ENCODE measurements at regions not wholly inside any gene's neighbourhood (a gene's known extent, or its start where the extent isn't known, plus 50 kb on each side); places are given as distances from the start of the nearest gene placed in this dataset.

- no peaks in the 10 kb centered on the region for H3K27me3 Mint-ChIP-seq (ENCODE audit: unreplicated experiment)
- H3K27ac Mint-ChIP-seq (ENCODE audit: unreplicated experiment), result no peak overlapping the region
Measured at GRCh38 chr12:20174528-20175175, 193.7 kb upstream of the PDE3A start.

GRCh38 chr12:20175704-20176388 is 192.5 kb upstream of the PDE3A start:
- no peak overlapping the region for H3K27ac Mint-ChIP-seq (ENCODE audit: unreplicated experiment)
- TF ChIP-seq CTCF (IDR thresholded peaks at IDR 0.05; ENCODE audit: unreplicated experiment), result no peak
- no peaks in the 10 kb centered on the region for H3K4me1 Mint-ChIP-seq (ENCODE audit: unreplicated experiment)
- no peaks in the 10 kb centered on the region for H3K36me3 Mint-ChIP-seq (ENCODE audit: low read depth, unreplicated experiment)
- DNase-seq (ENCODE audit: low spot score), result no peak
- H3K9me3 Mint-ChIP-seq (ENCODE audit: unreplicated experiment), result no peaks in the 10 kb centered on the region
- H3K27me3 Mint-ChIP-seq (ENCODE audit: unreplicated experiment), result no peaks in the 10 kb centered on the region
- no peak overlapping the region for H3K4me3 Mint-ChIP-seq (ENCODE audit: unreplicated experiment)

More at GRCh38 chr12:20174528-20175175, 193.7 kb upstream of the PDE3A start:
- Mint-ChIP-seq H3K9me3 (ENCODE audit: unreplicated experiment) (no peaks in the 10 kb centered on the region), H3K4me3 (ENCODE audit: unreplicated experiment) (no peak overlapping the region), H3K4me1 (ENCODE audit: unreplicated experiment) (no peaks in the 10 kb centered on the region), H3K36me3 (ENCODE audit: low read depth, unreplicated experiment) (no peaks in the 10 kb centered on the region)
- no peak for TF ChIP-seq CTCF (IDR thresholded peaks at IDR 0.05; ENCODE audit: unreplicated experiment)
- no peak for DNase-seq (ENCODE audit: low spot score)

GRCh38 chr12:20181416-20182180 is 186.7 kb upstream of the PDE3A start:
- TF ChIP-seq CTCF (IDR thresholded peaks at IDR 0.05; ENCODE audit: unreplicated experiment), result no peak
- no peaks in the 10 kb centered on the region for H3K9me3 Mint-ChIP-seq (ENCODE audit: unreplicated experiment)
- H3K4me1 Mint-ChIP-seq (ENCODE audit: unreplicated experiment), result no peaks in the 10 kb centered on the region
- DNase-seq (ENCODE audit: low spot score), result no peak
- H3K27ac Mint-ChIP-seq (ENCODE audit: unreplicated experiment), result no peak overlapping the region
- no peak overlapping the region for H3K4me3 Mint-ChIP-seq (ENCODE audit: unreplicated experiment)
- H3K36me3 Mint-ChIP-seq (ENCODE audit: low read depth, unreplicated experiment), result no peaks in the 10 kb centered on the region
- no peaks in the 10 kb centered on the region for H3K27me3 Mint-ChIP-seq (ENCODE audit: unreplicated experiment)

- H3K27ac Mint-ChIP-seq (ENCODE audit: unreplicated experiment), result no peak overlapping the region
- H3K4me1 Mint-ChIP-seq (ENCODE audit: unreplicated experiment), result no peaks in the 10 kb centered on the region
- H3K27me3 Mint-ChIP-seq (ENCODE audit: unreplicated experiment), result no peaks in the 10 kb centered on the region
- H3K4me3 Mint-ChIP-seq (ENCODE audit: unreplicated experiment), result no peak overlapping the region
- H3K9me3 Mint-ChIP-seq (ENCODE audit: unreplicated experiment), result no peaks in the 10 kb centered on the region
- TF ChIP-seq CTCF (IDR thresholded peaks at IDR 0.05; ENCODE audit: unreplicated experiment), result no peak
- H3K36me3 Mint-ChIP-seq (ENCODE audit: low read depth, unreplicated experiment), result no peaks in the 10 kb centered on the region
- no peak for DNase-seq (ENCODE audit: low spot score)
Measured at GRCh38 chr12:20183563-20183962, 184.8 kb upstream of the PDE3A start.
